ENCODE measurements at regions not wholly inside any gene's neighbourhood (a gene's known extent, or its start where the extent isn't known, plus 50 kb on each side); places are given as distances from the start of the nearest gene placed in this dataset.

GRCh38 chr17:413016-413350 is 60.4 kb upstream of the RPH3AL start:
- no peak for ATAC-seq

GRCh38 chr17:412211-413015 is 59.8 kb upstream of the RPH3AL start:
- no peak for ATAC-seq

GRCh38 chr17:411421-412120 is 59.0 kb upstream of the RPH3AL start:
- no peak for ATAC-seq

GRCh38 chr17:410543-411401 is 58.2 kb upstream of the RPH3AL start:
- ATAC-seq = peak; percentile 9

- ATAC-seq = peak; percentile 93
Observed at GRCh38 chr17:409848-410542, 57.4 kb upstream of the RPH3AL start.

GRCh38 chr17:409308-409847 is 56.8 kb upstream of the RPH3AL start:
- no peak for ATAC-seq

- no peak for ATAC-seq
Observed at GRCh38 chr17:404703-405102, 52.1 kb upstream of the RPH3AL start.

Measured in esophagus mucosa (tissue), 1 donor.